NCI-H1436 (cell line): ENCODE measurements at regions not wholly inside any gene's neighbourhood (a gene's known extent, or its start where the extent isn't known, plus 50 kb on each side); places are given as distances from the start of the nearest gene placed in this dataset.
"Not testable (repeated sequence)": the region's sequence is repeated elsewhere in the genome, so short reads cannot be mapped to it uniquely, and the experiment has no call there.

Experiments
- DNase-seq: peaks from one replicate; lab custom pipeline; 2025; lab: John Stamatoyannopoulos, UW

DNA sequence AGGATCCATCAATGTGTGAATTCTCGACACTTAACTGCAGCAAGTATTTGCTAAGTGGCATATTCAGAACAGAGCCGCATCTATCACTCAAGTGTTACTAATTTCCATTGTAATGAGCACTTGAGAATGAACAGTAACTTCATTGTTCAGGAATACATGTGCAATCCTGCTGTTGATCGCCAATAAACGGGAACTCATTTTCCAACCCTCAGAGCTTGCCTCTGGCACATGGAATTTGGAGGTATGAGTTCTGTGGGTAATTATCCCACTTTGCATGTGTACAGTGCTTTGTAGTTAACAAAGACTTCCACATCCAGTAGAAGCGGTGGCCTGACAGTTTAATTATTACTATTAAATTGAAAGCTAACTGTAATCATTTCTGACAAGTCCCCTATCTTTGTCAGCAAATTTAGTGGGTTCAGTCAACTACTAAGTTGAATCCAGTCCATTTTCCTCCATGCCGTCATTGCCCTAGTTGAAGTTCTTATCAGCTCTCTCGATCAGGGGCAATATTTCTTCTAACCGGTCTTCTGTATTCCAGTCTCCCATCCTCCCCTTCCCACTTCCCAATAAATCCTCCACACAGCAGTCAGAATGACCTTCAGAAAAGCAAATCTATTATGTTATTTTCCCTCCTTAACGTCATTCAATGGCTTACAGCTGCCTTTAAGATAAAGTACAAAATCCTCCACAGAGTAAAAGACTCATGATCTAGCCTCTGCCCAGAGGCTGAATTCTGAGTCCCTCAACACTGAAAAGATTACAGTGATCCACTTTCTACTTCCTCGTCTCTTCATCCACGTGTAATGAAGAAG, 62.4 kb upstream of the GBA3 start:
- peak; percentile 10 for DNase-seq

DNA sequence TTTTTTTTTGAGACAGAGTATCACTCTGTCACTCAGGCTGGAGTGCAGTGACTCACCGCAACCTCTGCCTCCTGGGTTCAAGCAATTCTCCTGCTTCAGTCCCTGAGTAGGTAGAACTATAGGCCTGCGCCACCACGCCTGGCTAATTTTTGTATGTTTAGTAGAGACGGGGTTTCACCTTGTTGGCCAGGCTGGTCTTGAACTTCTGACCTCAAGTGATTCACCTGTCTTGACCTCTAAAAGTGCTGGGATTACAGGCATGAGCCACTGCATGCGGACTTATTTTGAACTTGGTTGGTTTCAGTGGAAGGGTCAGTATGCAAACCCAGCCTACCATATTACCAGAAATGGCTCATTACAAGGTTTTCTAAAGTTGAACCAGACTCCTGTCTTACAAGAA, 61.6 kb upstream of the GBA3 start:
- not testable (repeated sequence) for DNase-seq

DNA sequence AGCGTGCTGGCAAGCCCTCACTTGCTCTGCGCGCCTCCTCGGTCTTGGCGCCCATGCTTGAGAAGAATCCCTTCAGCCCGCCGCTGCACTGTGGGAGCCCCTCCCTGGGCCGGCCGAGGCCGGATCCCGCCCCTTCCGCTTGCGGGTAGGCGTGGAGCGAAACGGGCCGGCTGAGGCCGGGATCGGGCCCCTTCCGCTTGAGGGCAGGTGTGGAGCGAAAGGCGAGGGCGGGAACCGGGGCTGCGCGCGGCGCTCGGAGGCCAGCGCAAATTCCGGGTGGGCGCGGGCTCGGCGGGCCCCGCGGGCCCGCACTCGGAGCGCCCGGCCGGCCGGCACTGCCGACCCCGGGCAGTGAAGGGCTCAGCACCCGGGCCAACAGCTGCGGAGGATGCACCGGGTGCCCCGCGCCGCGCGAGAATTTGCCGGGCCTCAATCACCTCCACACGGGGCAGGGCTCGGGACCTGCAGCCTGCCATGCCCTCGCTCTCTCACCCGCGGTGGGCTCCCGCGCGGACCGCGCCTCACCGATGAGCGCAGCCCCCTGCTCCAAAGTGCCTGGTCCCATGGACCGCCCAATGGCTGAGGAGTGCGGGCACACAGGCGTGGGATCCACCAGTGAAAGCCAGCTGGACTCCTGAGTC, 58.1 kb upstream of the GBA3 start:
- DNase-seq: no peak

DNA sequence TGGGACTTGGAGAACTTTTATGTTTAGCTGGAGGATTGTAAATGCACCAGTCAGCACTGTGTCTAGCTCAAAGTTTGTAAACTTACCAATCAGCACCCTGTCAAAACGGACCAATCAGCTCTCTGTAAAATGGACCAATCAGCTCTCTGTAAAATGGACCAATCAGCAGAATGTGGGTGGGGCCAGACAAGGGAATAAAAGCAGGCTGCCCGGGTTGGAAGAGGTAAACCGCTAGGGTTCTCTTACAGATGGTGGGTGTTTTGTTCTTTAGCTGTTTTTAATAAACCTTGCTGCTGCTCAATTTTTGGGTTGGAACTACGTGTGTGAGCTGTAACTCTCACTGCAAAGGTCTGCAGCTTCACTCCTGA, 57.6 kb upstream of the GBA3 start:
- not testable (repeated sequence) for DNase-seq

DNA sequence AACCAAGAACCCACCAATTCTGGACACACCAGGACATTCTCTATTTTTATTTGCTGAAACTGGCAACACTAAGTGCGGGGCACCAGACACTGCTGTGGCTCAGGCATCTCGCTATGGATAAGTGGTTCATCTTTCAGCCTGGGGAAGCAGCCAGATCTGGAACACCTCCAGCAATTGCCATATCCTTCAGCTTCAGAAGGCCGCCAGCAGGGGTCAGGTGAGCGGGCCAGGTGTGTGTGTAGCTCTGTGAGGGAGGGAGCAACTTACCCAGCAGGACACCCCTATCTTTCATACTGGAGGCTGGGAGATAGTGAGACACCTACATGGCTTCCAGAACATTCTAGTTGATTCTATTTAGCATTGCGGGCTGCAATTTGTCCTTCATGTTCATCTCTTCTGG, 57.0 kb upstream of the GBA3 start:
- DNase-seq: no peak

DNA sequence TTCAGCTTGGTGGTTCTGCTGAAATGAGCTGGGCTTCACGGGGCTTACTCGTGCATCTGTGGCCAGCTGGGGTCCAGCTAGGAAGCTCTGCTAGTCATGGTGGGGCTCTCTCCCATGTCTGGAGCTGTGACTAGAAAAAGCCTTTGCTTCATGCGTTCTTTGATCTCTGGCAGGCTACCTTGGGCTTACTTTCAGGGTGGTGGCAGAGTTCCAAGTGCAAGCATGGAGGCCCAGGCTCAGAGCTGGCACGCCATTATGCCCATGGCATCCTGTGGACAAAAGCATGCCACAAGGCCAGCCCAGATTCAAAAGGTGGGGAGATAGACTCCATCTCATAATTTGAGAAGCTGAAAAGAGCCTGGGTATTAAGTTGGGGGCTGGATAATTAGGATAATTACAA, 55.4 kb upstream of the GBA3 start:
- DNase-seq: no peak
